H1 (cell line): ENCODE measurements at regions not wholly inside any gene's neighbourhood (a gene's known extent, or its start where the extent isn't known, plus 50 kb on each side); places are given as distances from the start of the nearest gene placed in this dataset.

ENCODE experiments used
- CHD1 ChIP-seq: IDR thresholded peaks from 2 replicates; pipeline ENCODE4 v1.6.1; 2012; ENCODE audit warnings: low read depth, low read length, improper control_type of control experiment
- CTCF ChIP-seq, 3 experiments: IDR thresholded peaks; 1 replicate in 2 of 3; 2 replicates in 1 of 3; pipeline versions ENCODE4 v1.5.1 to v1.6.1; 2011; ENCODE audit warnings: low read length in 3 of 3, mild to moderate bottlenecking in 3 of 3, inconsistent platforms in 2 of 3, low read depth in 1 of 3, moderate library complexity in 1 of 3; ENCODE audit not compliant: insufficient read depth in 1 of 3; ENCODE audit errors: control extremely low read depth in 1 of 3
- E2F6 ChIP-seq: IDR thresholded peaks from 2 replicates; pipeline ENCODE4 v1.6.1; 2012; ENCODE audit warnings: inconsistent platforms
- GABPA ChIP-seq: IDR thresholded peaks from 2 replicates; pipeline ENCODE4 v1.6.1; 2011; ENCODE audit warnings: mild to moderate bottlenecking, low read length, moderate library complexity, borderline replicate concordance; ENCODE audit not compliant: insufficient read depth
- JUND ChIP-seq: IDR thresholded peaks from 2 replicates; pipeline ENCODE4 v1.6.1; 2011; ENCODE audit warnings: mild to moderate bottlenecking, improper control_type of control experiment, low read length
- POLR2A ChIP-seq, 2 experiments: IDR thresholded peaks; 1 replicate in 1 of 2; 2 replicates in 1 of 2; pipeline ENCODE4 v1.6.1; 2011; ENCODE audit warnings: low read depth in 2 of 2, low read length in 2 of 2, mild to moderate bottlenecking in 2 of 2; ENCODE audit errors: control extremely low read depth in 1 of 2
- USF2 ChIP-seq: IDR thresholded peaks from 2 replicates; pipeline ENCODE4 v1.6.1; 2011; ENCODE audit warnings: low read length, improper control_type of control experiment

- no peak for TF ChIP-seq GABPA
- TF ChIP-seq CHD1, result no peak
- TF ChIP-seq CTCF (IDR thresholded peaks at IDR 0.05; ENCODE audit: control extremely low read depth in 1 of 3, insufficient read depth in 1 of 3, low read depth in 1 of 3, low read length in 3 of 3), result no peak
- no peak for TF ChIP-seq JUND
- no peak for TF ChIP-seq USF2
- no peak for TF ChIP-seq POLR2A (IDR thresholded peaks at IDR 0.05; ENCODE audit: control extremely low read depth in 1 of 2, low read depth in 2 of 2, low read length in 2 of 2)
- TF ChIP-seq E2F6, result no peak
These were observed 202.6 kb upstream of the RASSF8 start for GRCh38 chr12:25755971-25756260.
